ENCODE measurements at regions not wholly inside any gene's neighbourhood (a gene's known extent, or its start where the extent isn't known, plus 50 kb on each side); places are given as distances from the start of the nearest gene placed in this dataset.
"Not testable (repeated sequence)": the region's sequence is repeated elsewhere in the genome, so short reads cannot be mapped to it uniquely, and the experiment has no call there.

DNA sequence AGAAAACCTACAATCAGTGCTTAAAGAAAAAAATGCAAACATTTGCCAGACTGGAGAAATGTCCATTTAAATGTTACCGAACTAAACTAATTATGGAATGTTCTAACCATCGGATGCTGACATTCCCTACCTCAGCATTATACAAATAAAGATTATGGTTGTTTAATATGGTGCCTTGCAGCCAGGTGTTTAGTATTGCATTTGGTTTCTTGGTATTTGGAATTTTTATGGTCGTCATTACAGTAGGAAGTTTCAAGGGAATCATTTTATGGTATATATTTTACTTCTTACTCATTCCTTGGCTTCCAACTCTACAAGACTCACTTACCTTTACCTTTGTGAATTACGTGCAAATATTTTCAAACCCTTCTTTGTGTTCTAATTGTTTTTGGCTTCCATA, 103.1 kb upstream of the PNPLA4 start:
- CTCF ChIA-PET, result no interaction called here
- POLR2A ChIA-PET, result no interaction called here

DNA sequence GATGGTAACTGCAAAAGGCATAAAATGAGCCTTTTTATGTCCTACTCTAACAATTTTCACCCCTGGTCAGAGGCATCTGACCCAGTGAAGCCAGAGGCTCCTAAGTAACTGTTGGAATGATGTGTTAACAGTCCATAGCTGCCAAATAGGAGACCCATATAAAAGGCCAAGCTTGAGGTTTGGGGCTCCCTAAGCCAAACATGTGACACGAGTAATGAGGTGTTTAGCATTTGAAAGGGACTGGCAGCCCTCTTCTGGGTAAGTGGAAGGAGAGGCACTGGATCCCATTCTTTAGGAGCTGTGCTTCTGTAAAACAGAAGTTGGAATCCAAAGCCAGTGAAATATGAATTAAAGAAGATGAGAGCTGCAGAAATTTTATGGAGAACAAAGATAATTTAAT, 100.6 kb upstream of the PNPLA4 start:
- POLR2A ChIA-PET, result no interaction called here
- CTCF ChIA-PET, result no interaction called here

DNA sequence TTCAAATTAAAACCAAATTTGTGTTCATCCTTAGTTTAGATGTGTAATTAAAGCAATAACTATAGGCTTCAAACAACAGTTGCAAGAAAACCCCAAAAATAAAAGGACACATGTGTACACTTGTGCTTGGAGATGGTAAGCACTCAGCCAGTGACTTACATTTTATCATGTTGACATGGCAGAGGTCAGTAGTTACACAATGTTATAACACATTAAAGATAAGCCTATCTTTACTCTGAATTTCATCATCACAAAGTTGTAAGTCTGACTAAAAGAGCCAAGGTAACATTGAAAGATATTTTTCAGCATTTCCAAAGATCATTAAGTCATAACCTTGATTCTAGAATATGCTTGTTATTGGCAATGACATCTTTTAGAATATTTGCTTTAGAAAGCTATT, 98.5 kb upstream of the PNPLA4 start:
- ChIA-PET POLR2A (no interaction called here), CTCF (no interaction called here)

DNA sequence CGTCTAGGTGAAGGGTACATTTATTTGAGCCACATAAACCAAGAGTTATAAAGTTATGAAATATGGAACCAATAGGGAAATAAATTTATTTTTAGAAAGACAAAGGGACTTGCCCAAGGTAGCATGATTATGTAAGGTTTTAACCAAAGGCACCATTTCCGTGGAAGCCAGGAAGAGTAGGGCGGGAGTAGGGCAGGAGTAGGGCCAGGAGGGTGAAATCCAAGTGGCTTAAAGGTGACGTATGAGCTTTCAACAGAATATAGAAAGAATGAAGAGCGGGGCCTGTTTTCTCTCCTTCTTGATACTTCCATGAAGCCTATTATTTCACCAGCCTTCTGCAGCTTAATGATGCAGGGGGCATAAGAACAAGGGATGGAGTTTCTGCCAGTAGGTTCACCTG, 91.7 kb upstream of the PNPLA4 start:
- POLR2A ChIA-PET, result no interaction called here

DNA sequence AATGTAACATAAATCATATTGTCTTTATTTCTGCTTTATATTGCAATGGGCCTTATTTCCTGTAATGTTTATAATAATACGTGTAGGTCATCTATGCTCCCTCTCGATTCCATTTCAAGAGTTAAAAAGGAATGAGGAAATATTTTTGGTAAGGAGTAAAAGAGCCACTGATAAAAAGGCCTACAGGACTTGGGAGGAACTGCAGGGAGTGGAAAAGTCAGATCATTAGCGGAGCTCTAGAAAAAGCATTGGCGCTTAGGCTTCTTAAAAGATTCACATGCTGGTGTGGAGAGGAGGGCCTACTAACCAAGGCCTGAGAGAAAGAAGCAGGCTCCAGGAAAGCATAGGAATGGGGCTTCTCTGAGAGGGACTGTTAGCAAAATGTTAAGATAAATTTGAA, 82.9 kb upstream of the PNPLA4 start:
- CTCF ChIA-PET, result no interaction called here
- POLR2A ChIA-PET, result no interaction called here

More for the DNA sequence above, 91.7 kb upstream of the PNPLA4 start:
- CTCF ChIA-PET, result no interaction called here

DNA sequence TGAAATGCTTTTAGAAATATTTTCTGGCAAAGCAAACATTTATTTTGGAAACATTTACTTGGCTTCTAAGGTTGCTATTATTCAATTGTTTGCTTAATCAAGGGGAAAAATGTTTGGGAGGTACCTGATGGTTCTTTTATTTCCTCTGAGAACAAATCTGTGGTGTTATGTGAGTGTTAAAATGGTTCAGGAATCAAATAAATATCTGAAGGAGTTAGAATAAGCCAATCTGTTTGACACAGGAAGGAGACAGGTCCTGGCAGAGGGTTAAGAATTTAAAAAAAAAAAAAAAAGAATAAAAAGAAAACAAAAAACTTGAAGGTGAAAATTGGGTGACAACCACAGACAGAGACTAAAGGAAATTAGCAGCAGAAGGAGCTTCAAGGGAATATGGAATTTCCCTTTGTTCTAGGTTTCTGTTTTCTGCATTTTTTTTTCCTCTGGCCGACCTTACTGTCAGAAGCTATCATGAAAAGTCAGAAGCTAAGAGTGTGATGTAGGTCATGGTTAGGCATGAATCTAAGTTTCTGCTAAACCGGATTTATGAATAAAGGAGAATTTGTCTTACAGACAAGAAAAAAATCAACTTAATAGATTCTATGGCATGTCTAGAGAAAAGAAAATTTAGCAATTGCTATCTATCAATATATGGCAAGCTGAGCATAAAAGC, 78.6 kb upstream of the PNPLA4 start:
- ChIA-PET POLR2A (no interaction called here), CTCF (interaction anchor here (0.7 kb wide), 1 partner anchor 577 kb away, joined by 4 read pairs; no protein-coding TSS in a partner anchor)

DNA sequence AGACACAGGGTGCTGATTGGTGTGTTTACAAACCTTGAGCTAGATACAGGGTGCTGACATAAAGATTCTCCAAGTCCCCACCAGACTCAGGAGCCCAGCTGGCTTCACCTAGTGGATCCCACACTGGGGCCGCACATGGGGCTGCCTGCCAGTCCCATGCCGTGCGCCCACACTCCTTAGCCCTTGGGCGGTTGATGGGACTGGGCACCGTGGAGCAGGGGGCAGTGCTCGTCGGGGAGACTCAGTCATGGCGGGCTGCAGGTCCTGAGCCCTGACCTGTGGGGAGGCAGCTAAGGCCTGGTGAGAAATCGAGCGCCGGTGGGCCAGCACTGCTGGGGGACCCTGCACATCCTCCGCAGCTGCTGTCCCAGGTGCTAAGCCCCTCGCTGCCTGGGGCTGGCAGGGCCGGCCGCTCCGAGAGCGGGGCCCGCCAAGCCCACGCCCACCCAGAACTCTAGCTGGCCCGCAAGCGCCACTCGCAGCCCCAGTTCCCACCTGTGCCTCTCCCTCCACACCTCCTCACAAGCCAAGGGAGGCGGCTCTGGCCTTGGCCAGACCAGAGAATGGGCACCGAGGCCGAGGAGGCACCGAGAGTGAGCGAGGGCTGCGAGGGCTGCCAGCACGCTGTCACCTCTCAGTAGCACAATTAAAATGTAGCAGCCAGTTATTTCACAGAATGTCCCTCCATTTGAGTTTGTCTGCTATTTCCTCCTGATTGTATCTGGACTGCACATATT, 76.1 kb upstream of the PNPLA4 start:
- CTCF ChIA-PET, result no interaction called here
- POLR2A ChIA-PET, result no interaction called here

DNA sequence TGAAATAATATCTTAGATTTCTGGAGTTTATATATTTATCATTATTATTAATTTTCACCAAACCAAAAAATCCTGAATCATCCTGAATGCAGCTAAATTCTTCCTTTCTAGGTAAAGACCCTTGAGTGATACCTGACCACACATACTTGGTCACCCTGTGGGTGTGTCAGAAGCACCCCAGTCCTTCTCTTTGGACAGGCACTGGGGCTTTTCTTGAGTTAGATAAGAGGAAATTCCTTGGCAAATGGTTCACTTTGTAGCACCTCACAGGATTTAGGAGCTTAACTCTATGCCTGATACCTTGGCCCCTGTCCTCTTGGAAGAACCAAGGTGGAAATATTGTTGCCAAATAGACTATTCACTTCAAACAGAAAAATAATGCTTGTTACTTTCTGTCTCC, 69.6 kb upstream of the PNPLA4 start:
- POLR2A ChIA-PET, result no interaction called here
- CTCF ChIA-PET, result no interaction called here

DNA sequence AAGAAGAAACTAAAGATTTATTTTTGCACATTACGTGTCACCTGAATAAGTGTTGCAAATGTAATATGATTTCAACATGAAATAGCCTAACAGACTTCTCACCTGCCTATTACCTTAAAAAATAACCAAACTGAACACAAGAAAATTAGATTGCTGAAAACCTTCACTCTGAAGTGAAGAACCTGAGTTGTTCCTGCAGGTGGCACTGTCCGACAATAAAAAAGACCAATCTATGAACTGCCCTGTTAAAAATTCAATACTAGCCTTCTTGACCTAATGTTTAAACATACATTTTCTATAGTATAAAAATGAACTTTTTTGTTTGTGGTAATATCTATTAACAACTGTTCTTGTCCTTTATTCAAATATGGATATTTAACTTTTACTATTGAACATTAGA, 69.2 kb upstream of the PNPLA4 start:
- ChIA-PET POLR2A (no interaction called here), CTCF (no interaction called here)

DNA sequence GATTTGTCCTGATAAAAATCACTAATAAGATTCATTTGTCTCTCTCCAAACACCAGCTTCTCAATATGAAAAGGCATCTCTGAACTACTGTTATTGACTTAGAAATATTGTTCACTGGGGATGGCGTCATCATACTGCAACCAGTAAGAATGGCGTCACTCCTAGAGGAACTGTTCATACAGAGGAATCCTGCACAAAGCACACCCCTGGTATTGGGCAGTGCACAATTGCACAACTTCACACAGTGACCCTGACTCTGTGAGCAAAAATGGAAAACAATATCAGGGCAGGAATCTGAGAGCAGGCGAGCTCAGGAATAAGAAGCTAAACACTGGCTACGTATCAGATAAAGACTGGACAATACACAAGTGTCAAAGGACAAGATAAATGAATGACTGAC, 66.7 kb upstream of the PNPLA4 start:
- POLR2A ChIA-PET, result no interaction called here
- CTCF ChIA-PET, result no interaction called here

DNA sequence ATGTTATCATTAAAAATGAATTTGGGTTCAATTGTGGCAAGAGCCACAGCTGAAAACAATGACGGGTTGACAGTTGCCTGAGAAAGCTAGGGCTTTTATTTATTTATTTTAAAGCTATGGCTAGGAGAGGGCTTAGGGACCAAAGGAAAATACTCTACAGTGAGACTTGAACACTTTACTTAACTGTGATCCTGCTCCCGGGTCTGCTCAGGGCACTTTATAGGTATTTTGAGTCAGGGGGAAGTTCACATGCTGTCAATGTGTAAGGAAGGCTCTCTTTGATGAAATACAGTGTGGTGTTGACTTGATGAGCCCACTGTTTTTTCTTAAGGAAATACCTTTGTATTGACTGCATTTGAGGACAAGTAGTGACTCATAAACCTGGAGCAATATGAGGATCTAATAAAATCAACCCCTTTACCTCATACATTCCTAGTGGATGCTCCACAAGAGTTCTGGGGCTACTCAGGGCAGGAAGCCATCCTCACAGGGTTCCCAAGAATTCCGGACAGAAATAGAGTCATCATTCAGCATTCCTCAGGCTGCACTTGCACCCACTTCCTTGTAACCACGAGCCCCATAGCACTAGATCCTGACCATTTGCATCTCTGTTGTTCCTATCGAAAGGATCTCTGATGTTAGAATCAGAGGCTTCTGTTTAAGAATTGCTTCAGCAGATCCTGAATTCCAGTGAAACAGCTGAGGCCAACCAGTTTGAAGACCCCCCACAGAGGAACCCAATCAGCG, 61.0 kb upstream of the PNPLA4 start:
- CTCF ChIA-PET, POLR2A ChIA-PET: not testable (repeated sequence)

DNA sequence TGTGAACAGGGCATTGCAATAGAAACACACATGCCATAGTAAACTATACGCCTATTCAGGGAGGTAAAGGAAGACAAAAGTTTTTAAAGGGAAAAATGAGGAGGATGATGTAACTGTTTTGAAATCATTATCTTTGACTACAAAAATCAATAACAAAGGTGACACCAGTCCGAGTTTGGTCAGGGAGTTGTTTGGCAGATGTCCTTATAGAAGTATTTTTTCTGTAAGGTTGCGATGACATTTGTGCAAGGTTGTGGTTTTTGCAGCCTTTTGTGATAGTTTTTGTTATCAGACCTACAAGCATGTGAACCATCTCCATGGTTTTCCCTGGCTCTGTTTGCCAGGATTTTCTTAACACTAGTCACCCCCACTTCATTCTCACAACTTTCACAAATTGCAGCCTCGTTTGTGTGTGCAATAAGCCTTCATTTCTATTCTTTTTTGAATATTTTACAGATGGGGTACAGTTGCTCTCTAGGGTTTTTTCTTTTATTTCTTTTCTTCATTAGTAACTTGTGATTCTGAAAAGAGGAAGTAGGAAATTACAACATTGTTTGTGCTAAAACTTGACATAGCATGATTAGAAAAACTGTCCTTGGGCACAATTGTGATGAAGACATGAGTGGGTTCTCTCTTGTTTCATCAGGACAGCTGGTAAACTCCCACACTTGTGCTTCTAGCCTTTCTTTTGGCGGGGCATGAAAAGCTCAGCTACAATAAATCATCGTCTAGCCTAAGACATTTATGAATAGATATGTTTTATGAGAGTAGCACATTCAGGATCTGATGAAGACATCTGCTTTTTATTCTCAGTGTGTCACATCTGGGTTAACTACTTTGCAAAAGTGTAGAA, 60.2 kb upstream of the PNPLA4 start:
- ChIA-PET CTCF (no interaction called here), POLR2A (no interaction called here)

DNA sequence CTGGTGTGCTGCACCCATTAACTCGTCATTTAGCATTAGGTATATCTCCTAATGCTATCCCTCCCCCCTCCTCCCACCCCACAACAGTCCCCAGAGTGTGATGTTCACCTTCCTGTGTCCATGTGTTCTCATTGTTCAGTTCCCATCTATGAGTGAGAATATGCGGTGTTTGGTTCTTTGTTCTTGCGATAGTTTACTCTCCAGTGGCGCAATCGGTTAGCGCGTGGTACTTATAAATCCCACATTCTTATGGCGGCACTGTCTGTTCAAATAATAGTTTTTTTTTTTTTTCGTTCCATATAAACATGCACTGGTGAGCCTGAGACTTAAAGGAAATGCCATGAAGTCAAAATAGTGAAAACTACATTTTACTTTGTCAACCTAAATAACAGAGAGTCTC, 59.5 kb upstream of the PNPLA4 start:
- CTCF ChIA-PET, POLR2A ChIA-PET: not testable (repeated sequence)

DNA sequence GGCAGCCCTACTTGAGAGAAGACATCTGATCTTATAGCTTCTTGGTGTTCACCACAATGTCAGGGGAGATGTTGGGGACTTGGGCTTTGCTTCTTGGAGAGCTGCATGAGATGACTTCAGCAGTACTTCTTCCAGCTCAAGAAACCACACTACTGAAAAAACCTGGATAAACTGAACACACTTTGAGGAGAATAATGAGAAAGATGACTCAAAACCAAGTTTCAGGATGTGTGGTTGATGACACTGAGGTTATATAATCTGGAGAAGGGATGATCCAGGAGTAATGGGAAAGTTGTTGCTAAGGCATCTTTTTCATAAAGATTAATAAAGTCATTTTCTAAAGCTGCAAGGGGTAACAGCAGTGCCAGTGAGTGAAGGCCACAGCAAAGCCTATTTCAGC, 58.4 kb upstream of the PNPLA4 start:
- ChIA-PET CTCF (no interaction called here), POLR2A (no interaction called here)

DNA sequence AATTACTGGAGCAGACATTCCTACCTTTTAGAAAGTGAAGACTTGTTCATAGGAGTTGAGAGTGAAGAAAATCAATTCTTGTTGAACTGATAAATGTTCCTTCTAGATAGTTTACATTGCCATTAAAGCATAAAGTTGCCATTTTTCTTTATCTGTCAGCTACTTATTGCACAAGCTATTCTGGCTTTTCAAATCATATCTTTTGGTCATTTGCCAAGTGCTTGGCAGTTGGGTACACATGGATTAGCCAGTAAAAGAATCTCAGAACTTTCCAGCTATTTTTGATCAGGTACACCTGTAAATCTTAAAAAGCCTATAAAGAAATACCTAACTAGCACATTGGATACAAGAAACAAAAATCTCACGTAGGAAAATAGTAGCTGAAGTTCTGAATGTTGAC, 56.4 kb upstream of the PNPLA4 start:
- CTCF ChIA-PET, result no interaction called here

More for the DNA sequence above, 56.4 kb upstream of the PNPLA4 start:
- POLR2A ChIA-PET, result no interaction called here

Measured in activated CD8-positive, alpha-beta memory T cell treated with anti-CD3 and anti-CD28 coated beads for 36 hours (primary cell).